ENCODE measurements at regions not wholly inside any gene's neighbourhood (a gene's known extent, or its start where the extent isn't known, plus 50 kb on each side); places are given as distances from the start of the nearest gene placed in this dataset.

GRCh38 chr11:80719292-80719646 is 1278.4 kb upstream of the TENM4 start:
- Histone ChIP-seq H3K9ac (ENCODE audit: extremely low read depth, insufficient read length, low read length) (no peak overlapping the region), H3K14ac (ENCODE audit: insufficient read depth, low read length) (no peak overlapping the region), H2BK120ac (ENCODE audit: low read depth, low read length, poor library complexity, severe bottlenecking) (no peak overlapping the region), H3K4ac (ENCODE audit: low read depth, low read length) (no peak overlapping the region), H2BK12ac (ENCODE audit: insufficient read length, low read depth, low read length) (no peak overlapping the region), H3K9me3 (ENCODE audit: control insufficient read depth, low read depth, low read length) (no peaks in the 10 kb centered on the region), H3K23me2 (ENCODE audit: insufficient read length, low read depth, low read length, poor library complexity, severe bottlenecking) (no peaks in the 10 kb centered on the region), H3K56ac (ENCODE audit: insufficient read length, low read depth, low read length) (no peak overlapping the region), H4K5ac (ENCODE audit: insufficient read length, low read depth, low read length) (no peak overlapping the region), H3T11ph (ENCODE audit: low read length) (no peak overlapping the region), H3K79me2 (ENCODE audit: insufficient read depth, low read length) (no peaks in the 10 kb centered on the region), H4K91ac (ENCODE audit: insufficient read length, low read depth, low read length) (no peak overlapping the region), H4K8ac (replicated peaks; ENCODE audit: insufficient read length, low read depth, low read length) (no peak overlapping the region), H2BK5ac (ENCODE audit: insufficient read length, low read length) (no peak overlapping the region), H3K18ac (ENCODE audit: insufficient read length, low read depth, low read length) (no peak overlapping the region), H3K4me1 (ENCODE audit: insufficient read depth, low read length) (no peaks in the 10 kb centered on the region), H2BK15ac (ENCODE audit: low read depth, low read length) (no peak overlapping the region), H3K27ac (ENCODE audit: insufficient read length, low read depth, low read length) (no peak overlapping the region), H3K27me3 (ENCODE audit: insufficient read depth, low read length) (no peaks in the 10 kb centered on the region), H2AK5ac (ENCODE audit: insufficient read length, low read length) (no peak overlapping the region), H3K4me2 (ENCODE audit: insufficient read depth, insufficient read length, low read length) (no peak overlapping the region), H4K20me1 (ENCODE audit: control insufficient read depth, insufficient read depth, insufficient read length) (no peaks in the 10 kb centered on the region), H3K79me1 (ENCODE audit: insufficient read depth, low read depth, low read length, poor library complexity, severe bottlenecking) (no peaks in the 10 kb centered on the region), H2BK20ac (ENCODE audit: low read depth, low read length, poor library complexity, severe bottlenecking) (no peak overlapping the region), H3K23ac (ENCODE audit: insufficient read length, low read depth, low read length) (no peak overlapping the region), H2AFZ (ENCODE audit: low read length) (no peak overlapping the region)
- DNase-seq = no peak
- H3K4me1 Mint-ChIP-seq = no peaks in the 10 kb centered on the region; a peak in 1 of 4 replicates
- TF ChIP-seq CTCF (conservative IDR thresholded peaks at IDR 0.05) = no peak
- H3K27ac Mint-ChIP-seq = no peak overlapping the region
- H3K4me3 Mint-ChIP-seq = no peak overlapping the region
- no peaks in the 10 kb centered on the region for H3K36me3 Mint-ChIP-seq (ENCODE audit: insufficient read depth in 1 of 3, low read depth in 3 of 3)
- H3K9me3 Mint-ChIP-seq = peaks cover 0 to 2% of the 10 kb centered on the region in 2 experiments; a peak in 1 of 5 replicates
- H3K27me3 Mint-ChIP-seq (ENCODE audit: low read depth) = no peaks in the 10 kb centered on the region

All from H9 (cell line).